GM20000 (cell line): ENCODE measurements at regions not wholly inside any gene's neighbourhood (a gene's known extent, or its start where the extent isn't known, plus 50 kb on each side); places are given as distances from the start of the nearest gene placed in this dataset.

Experiments used
- DNase-seq: peaks from one replicate; pipeline ENCODE4 v3.0.0; 2012; ENCODE audit warnings: low spot score
- TF ChIP-seq, protein P1 (sequence below): IDR thresholded peaks from 2 replicates; pipeline ENCODE4 v1.5.1; 2012; ENCODE audit warnings: mild to moderate bottlenecking, control low read depth; ENCODE audit errors: extremely low read depth, missing control alignments

DNA sequence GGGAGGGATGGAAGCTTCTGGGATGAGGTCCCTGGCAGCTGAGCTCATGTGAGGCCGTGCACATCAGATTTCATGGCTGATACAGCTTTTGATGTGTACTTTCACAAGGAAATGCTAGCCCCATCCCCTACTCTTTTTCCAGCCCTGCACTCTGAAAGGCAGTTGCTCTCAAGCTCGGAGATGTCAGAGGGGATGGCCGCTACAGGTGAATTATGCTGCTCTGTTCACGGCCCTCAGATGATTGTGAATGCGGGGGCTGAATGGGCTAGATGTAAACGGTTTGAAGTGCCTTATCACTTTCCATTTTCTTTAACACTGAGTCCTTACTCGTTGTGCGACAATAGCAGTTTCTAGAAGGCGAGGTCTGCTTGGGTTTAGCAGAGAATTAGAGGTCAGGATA, 88.0 kb upstream of the RASGRF1 start:
- DNase-seq = no peak

DNA sequence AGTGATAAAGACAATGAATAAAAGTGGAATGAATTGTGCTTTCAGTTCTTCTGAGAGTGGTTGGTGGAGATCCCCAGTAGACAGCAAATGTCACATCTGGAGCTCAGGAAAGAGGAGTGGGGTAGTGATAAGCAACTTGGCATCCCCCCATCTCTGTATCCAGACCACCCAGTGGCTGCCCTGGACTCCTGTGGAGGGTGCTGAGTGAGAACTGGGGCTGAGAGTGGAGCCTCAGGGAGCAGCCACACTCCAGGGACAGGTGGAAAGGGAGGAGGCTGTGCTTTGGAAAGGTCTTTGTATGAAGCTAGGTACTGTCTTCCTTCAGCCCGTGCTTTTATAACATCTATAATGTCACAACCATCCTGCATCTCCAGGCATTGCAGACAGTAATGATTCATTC, 85.6 kb upstream of the RASGRF1 start:
- no peak for DNase-seq
- TF ChIP-seq, protein P1, sequence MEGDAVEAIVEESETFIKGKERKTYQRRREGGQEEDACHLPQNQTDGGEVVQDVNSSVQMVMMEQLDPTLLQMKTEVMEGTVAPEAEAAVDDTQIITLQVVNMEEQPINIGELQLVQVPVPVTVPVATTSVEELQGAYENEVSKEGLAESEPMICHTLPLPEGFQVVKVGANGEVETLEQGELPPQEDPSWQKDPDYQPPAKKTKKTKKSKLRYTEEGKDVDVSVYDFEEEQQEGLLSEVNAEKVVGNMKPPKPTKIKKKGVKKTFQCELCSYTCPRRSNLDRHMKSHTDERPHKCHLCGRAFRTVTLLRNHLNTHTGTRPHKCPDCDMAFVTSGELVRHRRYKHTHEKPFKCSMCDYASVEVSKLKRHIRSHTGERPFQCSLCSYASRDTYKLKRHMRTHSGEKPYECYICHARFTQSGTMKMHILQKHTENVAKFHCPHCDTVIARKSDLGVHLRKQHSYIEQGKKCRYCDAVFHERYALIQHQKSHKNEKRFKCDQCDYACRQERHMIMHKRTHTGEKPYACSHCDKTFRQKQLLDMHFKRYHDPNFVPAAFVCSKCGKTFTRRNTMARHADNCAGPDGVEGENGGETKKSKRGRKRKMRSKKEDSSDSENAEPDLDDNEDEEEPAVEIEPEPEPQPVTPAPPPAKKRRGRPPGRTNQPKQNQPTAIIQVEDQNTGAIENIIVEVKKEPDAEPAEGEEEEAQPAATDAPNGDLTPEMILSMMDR = no peak

More for the DNA sequence above, 88.0 kb upstream of the RASGRF1 start:
- TF ChIP-seq, protein P1 = no peak

DNA sequence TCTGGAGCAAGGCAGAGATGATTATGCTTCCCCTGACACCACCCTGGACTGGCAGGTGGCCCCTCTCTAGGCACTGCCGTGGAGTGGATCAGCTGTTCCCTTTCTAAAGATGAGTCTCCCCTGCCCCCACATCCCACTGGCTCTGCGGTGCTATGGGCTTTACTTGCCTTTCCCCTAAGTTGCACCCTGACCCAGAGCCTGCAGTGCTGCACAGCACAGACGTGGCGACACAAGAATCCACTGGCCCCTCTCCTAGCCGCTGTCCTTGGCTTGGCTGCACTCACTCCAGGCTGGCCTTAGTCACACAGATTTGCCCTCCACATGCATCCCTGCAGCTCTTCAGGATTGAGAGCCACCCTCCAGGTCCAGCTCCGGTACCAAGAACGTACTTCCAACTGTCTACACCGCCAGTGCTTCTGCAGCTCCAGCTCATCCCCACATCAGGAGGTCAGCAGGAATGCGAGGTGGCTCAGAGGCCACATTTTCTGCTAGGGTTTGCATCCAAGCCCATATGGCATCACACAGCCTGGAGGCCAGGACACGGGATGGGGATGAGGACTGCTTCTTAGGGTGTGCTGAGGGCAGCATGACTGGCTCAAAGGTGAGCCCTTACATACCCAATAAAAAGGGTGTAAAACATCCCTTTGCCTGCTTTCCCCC, 82.4 kb upstream of the RASGRF1 start:
- TF ChIP-seq, protein P1 = no peak
- no peak for DNase-seq

DNA sequence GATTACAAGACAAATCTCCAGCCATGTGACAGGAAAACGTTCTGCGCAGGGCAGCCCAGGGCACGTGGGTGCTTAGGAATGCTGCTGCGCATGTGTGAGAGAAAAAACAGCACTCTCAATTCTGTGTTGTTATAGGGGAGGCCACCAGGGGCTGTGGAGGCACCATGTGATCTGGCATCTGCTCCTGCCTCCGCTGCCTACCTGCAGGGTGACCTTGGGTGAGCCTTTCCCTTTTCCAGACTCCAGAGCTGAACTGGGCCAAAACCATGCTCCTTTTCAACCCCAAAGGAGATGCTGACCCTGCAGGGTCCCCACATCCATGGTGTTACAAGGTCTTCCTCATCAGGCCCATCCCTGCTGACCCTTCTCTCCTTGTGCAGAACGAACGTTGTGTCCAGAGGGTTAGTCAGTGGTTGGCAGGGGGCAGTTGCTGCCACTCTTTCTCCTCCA, 81.5 kb upstream of the RASGRF1 start:
- no peak for DNase-seq
- TF ChIP-seq, protein P1 = no peak

DNA sequence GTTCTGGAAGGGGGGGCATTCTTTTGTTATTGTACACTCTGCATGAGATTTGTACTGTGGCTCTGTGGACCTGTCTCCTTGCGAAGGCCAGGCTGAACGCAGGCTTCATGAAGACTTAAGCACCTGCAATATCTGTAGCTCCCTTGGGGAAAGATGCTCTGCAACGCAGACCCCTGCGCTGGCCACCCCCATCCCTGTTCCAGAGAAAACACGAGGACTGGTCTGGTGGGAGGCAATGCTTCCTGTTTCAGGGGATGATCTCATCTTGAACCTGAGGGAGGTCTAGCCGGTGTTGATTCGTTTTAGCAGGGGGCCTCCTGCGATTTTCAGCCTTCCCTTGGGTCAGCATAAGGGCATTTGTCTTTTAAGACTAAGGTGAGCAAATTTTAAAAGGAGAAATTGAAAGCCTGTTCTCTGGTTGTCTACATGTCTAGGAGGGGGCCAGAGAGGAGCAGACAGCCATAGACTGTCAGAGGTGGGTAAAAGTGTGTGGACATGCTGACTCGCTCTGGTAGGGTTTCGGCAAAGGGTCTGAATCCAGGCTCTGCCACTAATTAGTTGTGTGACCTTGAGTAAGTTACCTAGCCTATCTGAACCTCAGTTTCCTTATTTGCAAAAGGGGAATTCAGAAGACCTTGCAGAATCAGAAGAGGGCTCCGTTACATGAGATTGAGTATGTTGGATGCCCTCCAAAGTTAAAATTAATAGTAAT, 80.9 kb upstream of the RASGRF1 start:
- no peak for DNase-seq
- TF ChIP-seq, protein P1 = no peak

DNA sequence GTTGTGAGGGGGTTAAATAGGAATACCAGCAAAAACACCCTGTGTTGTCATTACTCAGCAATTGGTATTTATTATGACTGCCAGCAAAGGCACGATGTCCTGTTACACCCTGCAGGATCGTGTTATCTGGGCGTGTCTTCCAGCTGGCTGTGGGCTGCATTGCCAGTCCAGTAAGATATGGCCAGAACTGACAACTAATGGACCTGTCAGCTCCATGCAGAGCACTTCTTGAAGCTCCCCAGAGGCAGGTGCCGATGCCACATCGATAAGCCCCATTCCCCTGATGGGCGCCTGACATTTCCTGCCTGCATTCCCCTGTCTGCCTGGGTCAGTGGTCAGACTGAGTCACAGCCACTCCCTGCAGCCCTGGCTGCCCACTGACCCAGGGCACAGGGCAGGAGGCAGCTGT, 79.7 kb upstream of the RASGRF1 start:
- DNase-seq = no peak
- TF ChIP-seq, protein P1 = no peak

DNA sequence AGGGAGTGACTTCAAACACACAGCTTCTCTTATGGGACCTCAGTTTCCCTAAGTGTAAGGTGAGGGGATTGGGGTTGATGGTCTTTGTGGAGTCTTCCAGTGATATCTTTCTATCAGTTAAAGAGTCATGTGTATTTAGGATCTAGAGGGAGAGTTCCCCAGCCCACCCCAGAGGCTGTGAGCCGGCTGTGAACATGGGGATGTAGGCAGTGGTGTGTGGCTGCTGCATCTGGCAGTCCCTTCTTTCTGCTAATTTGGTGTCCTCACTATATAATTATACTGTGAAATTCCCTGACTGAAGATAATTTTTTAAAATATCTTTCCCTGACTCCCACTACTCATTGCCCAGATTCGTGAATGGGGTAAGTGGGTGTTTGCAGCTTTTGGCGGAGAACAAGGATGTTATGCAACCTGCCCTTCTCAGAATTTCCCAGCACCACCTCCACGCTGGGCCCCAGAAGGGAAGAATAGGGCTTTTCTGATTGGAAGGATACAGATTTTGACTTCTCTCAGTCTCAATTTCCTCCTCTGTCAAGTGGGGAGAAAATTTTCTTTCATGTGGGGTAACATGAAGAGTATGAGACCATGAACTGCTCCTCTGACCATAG, 79.0 kb upstream of the RASGRF1 start:
- TF ChIP-seq, protein P1 = no peak
- no peak for DNase-seq
